ENCODE measurements at regions not wholly inside any gene's neighbourhood (a gene's known extent, or its start where the extent isn't known, plus 50 kb on each side); places are given as distances from the start of the nearest gene placed in this dataset.

GRCh38 chr1:209062081-209062620, 521.4 kb upstream of the CAMK1G start:
- TF ChIP-seq, protein P1, sequence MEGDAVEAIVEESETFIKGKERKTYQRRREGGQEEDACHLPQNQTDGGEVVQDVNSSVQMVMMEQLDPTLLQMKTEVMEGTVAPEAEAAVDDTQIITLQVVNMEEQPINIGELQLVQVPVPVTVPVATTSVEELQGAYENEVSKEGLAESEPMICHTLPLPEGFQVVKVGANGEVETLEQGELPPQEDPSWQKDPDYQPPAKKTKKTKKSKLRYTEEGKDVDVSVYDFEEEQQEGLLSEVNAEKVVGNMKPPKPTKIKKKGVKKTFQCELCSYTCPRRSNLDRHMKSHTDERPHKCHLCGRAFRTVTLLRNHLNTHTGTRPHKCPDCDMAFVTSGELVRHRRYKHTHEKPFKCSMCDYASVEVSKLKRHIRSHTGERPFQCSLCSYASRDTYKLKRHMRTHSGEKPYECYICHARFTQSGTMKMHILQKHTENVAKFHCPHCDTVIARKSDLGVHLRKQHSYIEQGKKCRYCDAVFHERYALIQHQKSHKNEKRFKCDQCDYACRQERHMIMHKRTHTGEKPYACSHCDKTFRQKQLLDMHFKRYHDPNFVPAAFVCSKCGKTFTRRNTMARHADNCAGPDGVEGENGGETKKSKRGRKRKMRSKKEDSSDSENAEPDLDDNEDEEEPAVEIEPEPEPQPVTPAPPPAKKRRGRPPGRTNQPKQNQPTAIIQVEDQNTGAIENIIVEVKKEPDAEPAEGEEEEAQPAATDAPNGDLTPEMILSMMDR (conservative IDR thresholded peaks at IDR 0.05; ENCODE audit: low read length): no peak
- TF ChIP-seq EZH2phosphoT487 (IDR thresholded peaks at IDR 0.05; ENCODE audit: borderline replicate concordance, low read depth, low read length): no peak
